H1 (cell line): ENCODE measurements at regions not wholly inside any gene's neighbourhood (a gene's known extent, or its start where the extent isn't known, plus 50 kb on each side); places are given as distances from the start of the nearest gene placed in this dataset.
A peak's percentile ranks its signal among the peaks of the same experiment; 100 is the strongest.

ENCODE experiments used
- CHD7 ChIP-seq: fragments of 300-600 bp; sonication (generic); IDR thresholded peaks from 2 replicates; pipeline ENCODE4 v1.7.1; 2012; ENCODE audit warnings: low read length, moderate library complexity, mild to moderate bottlenecking, inconsistent platforms; ENCODE audit not compliant: insufficient replicate concordance
- RAD21 ChIP-seq, 2 experiments: IDR thresholded peaks in 1 of 2; conservative IDR thresholded peaks in 1 of 2; 2 replicates each; pipeline ENCODE4 v1.6.1; 2011; ENCODE audit warnings: low read depth in 2 of 2, low read length in 2 of 2, improper control_type of control experiment in 1 of 2, inconsistent platforms in 1 of 2, mild to moderate bottlenecking in 1 of 2, moderate library complexity in 1 of 2

DNA sequence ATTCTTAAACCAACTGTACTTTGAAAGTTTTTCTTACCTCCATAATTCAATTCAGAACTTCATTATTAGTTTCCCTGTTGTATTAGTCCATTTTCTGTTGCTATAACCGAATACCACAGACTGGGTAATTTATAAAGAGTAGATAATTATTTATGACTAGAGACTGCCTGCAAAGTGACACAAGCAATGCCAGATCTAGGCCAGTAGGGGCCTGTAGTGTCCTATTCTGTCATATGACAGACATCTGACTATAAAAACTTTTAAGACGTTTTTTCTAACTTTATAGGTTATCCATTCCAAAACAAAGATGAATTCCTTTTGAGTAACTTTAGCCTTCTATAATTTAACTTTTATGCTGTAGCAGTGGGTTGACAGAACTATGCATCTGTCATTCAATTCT lies 2783.8 kb downstream of the PCDH9 start (continued):
- TF ChIP-seq CHD7 (no peak), RAD21 (IDR thresholded peaks at IDR 0.05 in 1 of 2, conservative IDR thresholded peaks at IDR 0.05 in 1 of 2; ENCODE audit: low read depth in 2 of 2, low read length in 2 of 2) (peak; percentile 64 to 67)
